Occipital lobe (tissue), 1 donor: ENCODE measurements at regions not wholly inside any gene's neighbourhood (a gene's known extent, or its start where the extent isn't known, plus 50 kb on each side); places are given as distances from the start of the nearest gene placed in this dataset.
"Not testable (repeated sequence)": the region's sequence is repeated elsewhere in the genome, so short reads cannot be mapped to it uniquely, and the experiment has no call there.

Experiments
- DNase-seq: peaks from one replicate; lab custom pipeline; 2025; lab: John Stamatoyannopoulos, UW

- no peak for DNase-seq
Measured at GRCh38 chr11:21711341-21711740, 481.5 kb upstream of the ANO5 start.

- no peak for DNase-seq
Measured at GRCh38 chr11:21723678-21724077, 469.2 kb upstream of the ANO5 start.

GRCh38 chr11:21727102-21727501 lies 465.8 kb upstream of the ANO5 start:
- DNase-seq = no peak

- no peak for DNase-seq
Measured at GRCh38 chr11:21736404-21736803, 456.5 kb upstream of the ANO5 start.

- not testable (repeated sequence) for DNase-seq
Measured at GRCh38 chr11:21752475-21753243, 440.2 kb upstream of the ANO5 start.

GRCh38 chr11:21753244-21753767 lies 439.6 kb upstream of the ANO5 start:
- not testable (repeated sequence) for DNase-seq

- DNase-seq = no peak
Measured at GRCh38 chr11:21761000-21761399, 431.9 kb upstream of the ANO5 start.

GRCh38 chr11:21768388-21768787 lies 424.5 kb upstream of the ANO5 start:
- DNase-seq = no peak

GRCh38 chr11:21769188-21769587 lies 423.7 kb upstream of the ANO5 start:
- DNase-seq = no peak

GRCh38 chr11:21771097-21771496 lies 421.8 kb upstream of the ANO5 start:
- DNase-seq = peak; percentile 3

GRCh38 chr11:21774212-21774611 lies 418.7 kb upstream of the ANO5 start:
- DNase-seq = peak; percentile 23

GRCh38 chr11:21775911-21776310 lies 417.0 kb upstream of the ANO5 start:
- no peak for DNase-seq

GRCh38 chr11:21783954-21784353 lies 408.9 kb upstream of the ANO5 start:
- DNase-seq = no peak

- DNase-seq = no peak
Measured at GRCh38 chr11:21785351-21785750, 407.5 kb upstream of the ANO5 start.

GRCh38 chr11:21794306-21794705 lies 398.6 kb upstream of the ANO5 start:
- DNase-seq = no peak

- no peak for DNase-seq
Measured at GRCh38 chr11:21798216-21798615, 394.7 kb upstream of the ANO5 start.

GRCh38 chr11:21804523-21804922 lies 388.4 kb upstream of the ANO5 start:
- DNase-seq = not testable (repeated sequence)

GRCh38 chr11:21806508-21806907 lies 386.4 kb upstream of the ANO5 start:
- no peak for DNase-seq

GRCh38 chr11:21806947-21807346 lies 385.9 kb upstream of the ANO5 start:
- no peak for DNase-seq

GRCh38 chr11:21807350-21807749 lies 385.5 kb upstream of the ANO5 start:
- no peak for DNase-seq

- DNase-seq = no peak
Measured at GRCh38 chr11:21810650-21811049, 382.2 kb upstream of the ANO5 start.

- no peak for DNase-seq
Measured at GRCh38 chr11:21811572-21811971, 381.3 kb upstream of the ANO5 start.

- no peak for DNase-seq
Measured at GRCh38 chr11:21814169-21814568, 378.7 kb upstream of the ANO5 start.
